HG03060 (cell line): ENCODE measurements at regions not wholly inside any gene's neighbourhood (a gene's known extent, or its start where the extent isn't known, plus 50 kb on each side); places are given as distances from the start of the nearest gene placed in this dataset.

ENCODE experiments used
- ATAC-seq: cut with Tn5 transposase; IDR thresholded peaks from one replicate; pipeline ENCODE4 v1.9.1; 2021; ENCODE audit warnings: low read depth, moderate number of reproducible peaks; ENCODE audit not compliant: unreplicated experiment

GRCh38 chr7:22913158-22913557 is 90.5 kb upstream of the TOMM7 start:
- ATAC-seq: no peak

- ATAC-seq: no peak
These were observed 89.2 kb upstream of the TOMM7 start for GRCh38 chr7:22911889-22912288.

GRCh38 chr7:22909917-22910316 is 87.3 kb upstream of the TOMM7 start:
- ATAC-seq: no peak

GRCh38 chr7:22907805-22908204 is 85.2 kb upstream of the TOMM7 start:
- no peak for ATAC-seq

GRCh38 chr7:22900784-22901183 is 78.1 kb upstream of the TOMM7 start:
- ATAC-seq: no peak

- ATAC-seq: no peak
These were observed 77.5 kb upstream of the TOMM7 start for GRCh38 chr7:22900101-22900500.

GRCh38 chr7:22896917-22897316 is 74.3 kb upstream of the TOMM7 start:
- ATAC-seq: no peak

GRCh38 chr7:22895828-22896165 is 73.1 kb upstream of the TOMM7 start:
- no peak for ATAC-seq

- no peak for ATAC-seq
These were observed 72.6 kb upstream of the TOMM7 start for GRCh38 chr7:22895140-22895827.

GRCh38 chr7:22894546-22894945 is 71.9 kb upstream of the TOMM7 start:
- no peak for ATAC-seq

GRCh38 chr7:22890773-22891172 is 68.1 kb upstream of the TOMM7 start:
- ATAC-seq: no peak

GRCh38 chr7:22885797-22886261 is 63.2 kb upstream of the TOMM7 start:
- peak; percentile 72 for ATAC-seq

GRCh38 chr7:22884911-22885788 is 62.5 kb upstream of the TOMM7 start:
- peak; percentile 41 for ATAC-seq

- ATAC-seq: no peak
These were observed 59.5 kb upstream of the TOMM7 start for GRCh38 chr7:22882106-22882505.

GRCh38 chr7:22879709-22880306 is 57.2 kb upstream of the TOMM7 start:
- no peak for ATAC-seq

GRCh38 chr7:22879280-22879679 is 56.6 kb upstream of the TOMM7 start:
- ATAC-seq: no peak

- no peak for ATAC-seq
These were observed 54.5 kb upstream of the TOMM7 start for GRCh38 chr7:22876986-22877729.

GRCh38 chr7:22875470-22875869 is 52.8 kb upstream of the TOMM7 start:
- no peak for ATAC-seq

GRCh38 chr7:22874904-22875303 is 52.3 kb upstream of the TOMM7 start:
- no peak for ATAC-seq
